ENCODE measurements at regions not wholly inside any gene's neighbourhood (a gene's known extent, or its start where the extent isn't known, plus 50 kb on each side); places are given as distances from the start of the nearest gene placed in this dataset.

DNA sequence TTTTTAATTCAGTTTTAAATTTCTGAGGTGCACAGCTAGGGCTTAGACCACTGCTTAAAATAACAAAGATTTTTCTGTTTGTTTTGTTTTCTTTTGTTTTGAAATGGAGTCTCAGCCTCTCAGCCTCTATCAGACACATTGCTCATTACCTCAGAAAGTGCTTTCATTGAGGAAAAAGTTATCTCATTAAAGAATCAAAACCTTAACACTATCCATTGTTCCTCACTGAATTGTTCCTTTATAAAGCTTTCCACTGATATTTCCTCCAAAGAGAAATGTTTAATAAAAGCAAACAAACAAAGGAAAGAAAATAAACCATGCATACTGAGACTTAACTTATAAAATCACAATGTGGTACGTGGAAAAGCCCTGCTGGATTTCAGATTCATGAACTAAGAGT, 63.8 kb downstream of the SIPA1L2 start:
- Mint-ChIP-seq H3K36me3 (no peaks in the 10 kb centered on the region), H3K4me1 (peaks cover 0 to 8% (median 0%) of the 10 kb centered on the region in 3 donors), H3K9me3 (peaks cover 0 to 4% (median 0%) of the 10 kb centered on the region in 7 donors), H3K4me3 (no peak overlapping the region), H3K27ac (no peak overlapping the region), H3K27me3 (peaks cover 0 to 9% (median 0%) of the 10 kb centered on the region in 3 donors)
- DNase-seq (no peak), ATAC-seq (ENCODE audit: low read depth in 2 of 2) (no peak)

DNA sequence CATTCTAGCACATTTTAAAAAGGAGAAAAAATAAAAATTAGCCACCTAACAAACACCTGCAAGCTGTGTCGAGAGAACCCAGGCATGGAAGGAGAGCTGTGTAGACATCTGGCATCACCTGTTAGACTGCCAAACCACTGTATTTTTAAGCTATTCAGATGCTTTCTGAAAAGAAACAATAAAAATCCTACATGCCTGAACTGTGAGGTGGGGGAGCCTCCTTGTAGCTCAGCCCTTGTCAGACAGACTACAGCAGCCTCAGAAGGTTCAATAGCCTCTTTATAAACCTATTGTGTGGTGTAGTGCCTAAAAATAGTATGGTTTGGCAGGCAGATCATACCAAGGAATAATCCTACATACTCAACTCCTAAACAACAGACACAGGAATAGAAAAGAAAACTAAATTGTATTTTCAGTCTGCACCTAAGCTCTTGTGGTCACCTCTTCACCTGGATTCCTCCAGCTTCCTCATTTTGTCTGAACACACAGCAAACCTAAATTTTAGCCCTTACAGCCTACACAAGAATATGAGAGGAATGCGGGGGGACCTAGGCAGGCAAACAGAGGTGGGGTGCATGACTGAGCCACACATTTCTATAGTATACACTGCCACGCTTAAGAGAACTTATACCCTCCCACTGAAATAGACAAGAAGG, 67.0 kb downstream of the SIPA1L2 start:
- peaks cover 0 to 9% (median 0%) of the 10 kb centered on the region in 3 donors for H3K27me3 Mint-ChIP-seq
- H3K4me1 Mint-ChIP-seq: peaks cover 0 to 8% (median 0%) of the 10 kb centered on the region in 3 donors
- no peaks in the 10 kb centered on the region for H3K36me3 Mint-ChIP-seq
- H3K4me3 Mint-ChIP-seq: no peak overlapping the region
- no peak overlapping the region for H3K27ac Mint-ChIP-seq
- ATAC-seq (ENCODE audit: low read depth in 2 of 2) (no peak), DNase-seq (no peak)
- H3K9me3 Mint-ChIP-seq: no peaks in the 10 kb centered on the region

DNA sequence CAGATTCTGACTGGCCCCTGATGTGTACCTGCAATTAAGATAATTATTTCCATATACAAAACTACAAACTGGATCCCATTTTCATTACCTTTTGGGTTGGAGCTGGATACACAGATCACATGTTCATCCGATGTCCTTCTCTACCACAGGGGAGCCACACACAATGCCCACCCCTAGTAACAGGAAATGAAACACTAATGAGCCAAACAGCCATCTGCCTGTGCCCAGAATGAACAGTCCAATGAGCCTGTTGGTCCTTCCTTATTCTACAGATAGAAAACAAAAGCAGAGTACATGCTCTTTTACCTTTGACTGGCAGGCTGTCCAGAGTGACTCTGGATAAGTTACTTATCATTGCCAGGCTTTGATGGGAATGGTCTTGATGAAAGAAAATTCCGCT, 68.6 kb downstream of the SIPA1L2 start:
- DNase-seq (no peak), ATAC-seq (ENCODE audit: low read depth in 2 of 2) (no peak)
- Mint-ChIP-seq H3K27ac (no peak overlapping the region), H3K9me3 (no peaks in the 10 kb centered on the region), H3K4me1 (peaks cover 0 to 8% (median 0%) of the 10 kb centered on the region in 3 donors), H3K36me3 (no peaks in the 10 kb centered on the region), H3K27me3 (peaks cover 0 to 9% (median 4%) of the 10 kb centered on the region in 3 donors), H3K4me3 (peak overlapping the region in 1 of 8 donors; percentile 31)

DNA sequence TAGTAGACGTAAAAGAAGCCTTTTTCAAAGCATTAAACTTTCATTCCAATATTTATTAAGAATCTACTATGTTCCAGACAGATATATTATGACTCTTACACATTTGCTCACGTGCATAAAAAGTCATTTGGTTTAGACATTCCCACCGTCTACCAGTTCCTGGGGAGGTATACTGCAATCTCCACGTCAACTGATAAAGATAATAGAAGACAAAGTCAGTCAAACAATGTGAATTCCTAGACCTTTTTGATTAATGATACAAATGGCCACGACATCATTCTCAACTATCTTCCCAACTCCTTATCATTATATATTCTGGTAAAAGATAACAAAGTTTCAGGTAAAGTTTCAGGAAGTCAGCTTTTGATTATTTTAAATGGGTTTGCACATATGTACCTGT, 69.0 kb downstream of the SIPA1L2 start:
- ATAC-seq (ENCODE audit: low read depth in 2 of 2): no peak
- Mint-ChIP-seq H3K27me3 (peaks cover 0 to 9% (median 4%) of the 10 kb centered on the region in 3 donors), H3K4me1 (peaks cover 0 to 8% (median 0%) of the 10 kb centered on the region in 3 donors), H3K4me3 (no peak overlapping the region), H3K9me3 (no peaks in the 10 kb centered on the region), H3K36me3 (no peaks in the 10 kb centered on the region), H3K27ac (no peak overlapping the region)
- DNase-seq: no peak

DNA sequence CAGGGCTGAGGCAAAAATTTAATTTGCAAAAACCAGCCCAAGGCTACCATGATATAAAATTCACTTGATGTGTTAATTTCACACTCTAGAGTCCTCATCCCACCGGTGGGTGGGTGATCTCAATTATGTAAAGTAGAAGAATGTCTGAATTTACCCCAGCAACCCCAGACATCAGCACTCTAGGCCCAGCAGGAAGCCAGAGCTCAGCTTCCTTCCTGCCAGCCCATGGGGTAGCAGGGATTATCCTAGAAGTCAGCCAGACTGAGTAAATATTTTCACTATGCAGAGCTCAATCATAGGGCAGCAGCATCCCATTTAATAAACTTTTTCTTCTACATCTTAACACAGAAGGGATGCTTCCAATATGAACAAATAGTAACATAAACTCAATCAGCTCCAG, 71.0 kb downstream of the SIPA1L2 start:
- peaks cover 0 to 4% (median 4%) of the 10 kb centered on the region in 3 donors for H3K27me3 Mint-ChIP-seq
- H3K4me3 Mint-ChIP-seq: peak overlapping the region in 1 of 8 donors; percentile 3
- DNase-seq (no peak), ATAC-seq (ENCODE audit: low read depth in 2 of 2) (no peak)
- peaks cover 0 to 8% (median 0%) of the 10 kb centered on the region in 3 donors for H3K4me1 Mint-ChIP-seq
- H3K9me3 Mint-ChIP-seq: no peaks in the 10 kb centered on the region
- H3K27ac Mint-ChIP-seq: no peak overlapping the region
- no peaks in the 10 kb centered on the region for H3K36me3 Mint-ChIP-seq

DNA sequence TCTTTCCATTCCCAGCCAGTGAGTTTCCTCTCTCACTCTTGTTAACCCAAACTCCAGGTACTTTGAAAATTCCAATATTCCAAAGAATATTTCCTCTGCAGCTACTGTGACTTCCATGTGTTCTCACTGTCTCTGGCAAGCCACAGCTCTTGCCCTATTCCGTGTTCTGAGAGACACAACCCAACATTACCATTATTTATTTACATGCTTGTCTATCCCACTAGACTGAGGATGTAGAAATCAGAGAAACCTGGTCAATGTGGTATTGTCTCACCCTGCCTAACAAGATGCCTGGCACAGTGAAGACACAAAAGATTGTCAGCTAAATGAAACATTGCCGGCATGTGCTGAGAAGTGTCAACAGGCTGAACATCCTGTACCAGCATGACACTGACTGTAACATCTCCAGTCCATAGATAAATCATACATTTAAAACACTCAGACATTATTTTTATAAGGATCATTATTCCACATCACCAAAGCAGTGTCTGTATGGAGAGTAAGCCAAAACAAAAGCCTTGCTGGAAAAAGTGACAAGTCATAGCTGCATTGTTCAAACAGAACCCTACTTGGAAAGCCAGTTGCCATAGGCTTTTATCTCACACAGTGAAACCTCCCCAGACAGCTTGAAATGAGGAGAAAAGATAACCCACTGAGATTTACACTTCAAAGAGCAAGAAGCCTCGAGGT, 72.3 kb downstream of the SIPA1L2 start:
- no peak for DNase-seq
- ATAC-seq (ENCODE audit: low read depth in 2 of 2): no peak
- Mint-ChIP-seq H3K4me3 (no peak overlapping the region), H3K36me3 (no peaks in the 10 kb centered on the region), H3K9me3 (no peaks in the 10 kb centered on the region), H3K4me1 (no peaks in the 10 kb centered on the region), H3K27me3 (peaks cover 0 to 4% (median 4%) of the 10 kb centered on the region in 3 donors), H3K27ac (no peak overlapping the region)

DNA sequence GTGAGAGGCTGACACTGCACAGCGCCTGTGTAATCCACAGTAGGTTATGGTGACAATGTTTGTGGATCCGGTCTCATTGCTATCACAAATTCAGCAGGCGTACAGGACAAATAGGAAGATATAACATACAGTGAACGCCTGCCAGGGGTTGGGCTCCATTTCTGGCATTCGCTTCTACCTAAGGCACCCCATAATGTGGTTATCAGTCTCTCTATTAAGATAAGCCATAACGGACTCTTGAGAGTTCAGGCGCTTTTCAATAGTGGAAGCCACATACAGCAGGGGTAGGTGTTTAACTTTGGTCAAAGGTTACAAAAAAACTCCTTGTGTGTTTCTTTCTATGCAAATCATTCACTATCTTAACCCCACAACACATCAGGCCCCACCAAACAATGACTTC, 72.8 kb downstream of the SIPA1L2 start:
- DNase-seq (no peak), ATAC-seq (ENCODE audit: low read depth in 2 of 2) (no peak)
- H3K27ac Mint-ChIP-seq: no peak overlapping the region
- H3K27me3 Mint-ChIP-seq: peaks cover 0 to 4% (median 4%) of the 10 kb centered on the region in 3 donors
- no peaks in the 10 kb centered on the region for H3K9me3 Mint-ChIP-seq
- no peaks in the 10 kb centered on the region for H3K4me1 Mint-ChIP-seq
- H3K36me3 Mint-ChIP-seq: no peaks in the 10 kb centered on the region
- H3K4me3 Mint-ChIP-seq: no peak overlapping the region

DNA sequence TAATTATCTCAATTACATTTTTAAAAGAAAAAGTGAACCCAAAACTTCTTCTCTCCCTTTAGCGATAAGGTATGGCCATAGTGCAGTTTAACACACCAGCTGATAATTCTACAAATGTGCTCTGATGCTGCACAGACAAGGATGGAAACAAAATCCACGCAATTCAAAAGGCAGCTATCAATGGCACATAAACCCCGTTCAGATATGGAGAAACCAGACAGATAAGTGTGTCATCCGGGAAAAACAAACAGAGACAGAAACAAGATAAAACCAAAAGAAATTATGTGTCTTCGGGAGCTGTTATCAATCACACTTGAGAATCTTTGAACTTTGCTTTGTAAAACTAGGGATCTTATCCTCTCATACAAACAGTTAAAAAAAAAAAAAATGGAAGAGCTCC, 73.6 kb downstream of the SIPA1L2 start:
- no peaks in the 10 kb centered on the region for H3K9me3 Mint-ChIP-seq
- no peak overlapping the region for H3K4me3 Mint-ChIP-seq
- ATAC-seq (ENCODE audit: low read depth in 2 of 2): no peak

DNA sequence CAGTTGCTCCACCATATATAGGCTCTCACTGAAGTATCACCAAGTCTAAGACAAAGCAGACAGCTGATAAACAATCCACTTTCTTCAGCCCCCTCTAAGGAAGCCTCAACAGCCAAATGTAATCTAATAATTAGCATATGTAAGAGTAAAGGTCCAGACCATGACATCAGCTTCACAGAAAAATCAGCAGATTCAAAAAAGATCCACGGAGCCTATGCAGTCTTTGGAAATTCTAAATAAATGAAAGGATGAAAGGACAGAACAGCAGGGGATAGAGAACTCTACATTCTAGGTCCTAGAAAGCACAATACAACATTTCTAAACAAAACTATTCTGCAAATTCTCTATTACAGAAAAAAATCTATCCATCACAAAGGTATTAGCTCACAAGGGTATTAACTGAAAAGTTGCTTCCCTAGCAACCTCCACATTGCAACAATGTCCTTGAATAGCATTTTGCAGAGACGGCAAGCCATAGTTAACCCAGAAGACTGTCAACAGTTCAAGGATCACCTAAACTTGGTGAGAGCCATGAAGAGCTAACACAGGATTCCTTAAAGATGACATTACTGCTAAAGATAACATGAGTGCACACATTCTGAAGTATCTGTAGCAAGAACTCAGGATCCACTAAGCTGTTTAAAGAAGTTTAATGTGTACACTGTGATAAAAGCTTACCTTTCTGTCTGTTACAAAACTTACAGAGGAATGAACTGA, 74.3 kb downstream of the SIPA1L2 start:
- no peak for DNase-seq
- H3K27me3 Mint-ChIP-seq: peaks cover 4 to 8% (median 4%) of the 10 kb centered on the region in 3 donors
- no peaks in the 10 kb centered on the region for H3K9me3 Mint-ChIP-seq
- H3K4me1 Mint-ChIP-seq: no peaks in the 10 kb centered on the region
- ATAC-seq (ENCODE audit: low read depth in 2 of 2): no peak
- no peak overlapping the region for H3K27ac Mint-ChIP-seq
- H3K36me3 Mint-ChIP-seq: no peaks in the 10 kb centered on the region
- no peak overlapping the region for H3K4me3 Mint-ChIP-seq

More for the DNA sequence above, 73.6 kb downstream of the SIPA1L2 start:
- H3K27me3 Mint-ChIP-seq: peaks cover 3 to 4% (median 4%) of the 10 kb centered on the region in 3 donors
- H3K4me1 Mint-ChIP-seq: no peaks in the 10 kb centered on the region
- no peaks in the 10 kb centered on the region for H3K36me3 Mint-ChIP-seq
- no peak for DNase-seq
- H3K27ac Mint-ChIP-seq: no peak overlapping the region

DNA sequence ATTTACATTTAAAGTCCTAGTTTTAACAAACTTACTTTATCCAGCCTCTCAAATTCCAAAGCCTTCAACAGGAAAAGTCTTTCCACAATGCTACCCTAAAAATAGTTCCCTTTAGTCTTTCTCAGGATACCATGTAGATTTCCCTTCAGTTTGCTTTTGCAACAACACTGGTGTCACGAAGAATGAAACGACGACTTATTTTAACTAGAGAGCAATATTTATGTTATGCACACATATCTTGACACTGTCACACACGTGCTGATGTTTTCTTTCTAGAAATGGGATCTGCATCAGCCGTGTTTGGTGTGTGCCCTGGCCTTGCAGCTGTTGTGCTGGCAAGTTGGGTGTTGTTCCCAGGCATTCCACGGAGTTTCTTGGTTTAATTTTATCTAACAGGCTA, 75.5 kb downstream of the SIPA1L2 start:
- Mint-ChIP-seq H3K27me3 (peaks cover 4 to 8% (median 4%) of the 10 kb centered on the region in 3 donors), H3K4me3 (no peak overlapping the region), H3K27ac (no peak overlapping the region), H3K36me3 (no peaks in the 10 kb centered on the region), H3K9me3 (no peaks in the 10 kb centered on the region), H3K4me1 (no peaks in the 10 kb centered on the region)
- no peak for DNase-seq
- ATAC-seq (ENCODE audit: low read depth in 2 of 2): no peak

DNA sequence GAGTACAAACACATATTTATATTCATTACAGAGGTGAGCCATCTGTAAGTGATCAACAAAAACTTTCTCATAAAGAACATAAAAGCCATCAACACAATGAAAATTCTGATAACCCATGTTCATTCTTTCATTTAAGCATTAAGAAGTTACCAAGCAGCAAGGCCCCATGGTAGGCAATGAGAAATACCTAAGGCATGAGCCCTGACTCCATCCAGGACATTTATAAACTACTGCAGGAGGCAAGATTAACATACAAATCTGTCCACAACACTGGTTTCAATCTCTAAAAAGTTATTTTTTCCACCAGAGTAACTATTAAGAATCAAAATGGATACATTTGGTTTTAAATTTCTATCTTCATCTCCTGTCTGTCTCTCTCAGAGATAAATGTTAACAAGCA, 76.1 kb downstream of the SIPA1L2 start:
- Mint-ChIP-seq H3K4me1 (no peaks in the 10 kb centered on the region), H3K4me3 (no peak overlapping the region), H3K27ac (no peak overlapping the region), H3K9me3 (no peaks in the 10 kb centered on the region), H3K27me3 (peaks cover 4 to 8% (median 4%) of the 10 kb centered on the region in 3 donors), H3K36me3 (no peaks in the 10 kb centered on the region)
- no peak for ATAC-seq (ENCODE audit: low read depth in 2 of 2)
- DNase-seq: no peak

DNA sequence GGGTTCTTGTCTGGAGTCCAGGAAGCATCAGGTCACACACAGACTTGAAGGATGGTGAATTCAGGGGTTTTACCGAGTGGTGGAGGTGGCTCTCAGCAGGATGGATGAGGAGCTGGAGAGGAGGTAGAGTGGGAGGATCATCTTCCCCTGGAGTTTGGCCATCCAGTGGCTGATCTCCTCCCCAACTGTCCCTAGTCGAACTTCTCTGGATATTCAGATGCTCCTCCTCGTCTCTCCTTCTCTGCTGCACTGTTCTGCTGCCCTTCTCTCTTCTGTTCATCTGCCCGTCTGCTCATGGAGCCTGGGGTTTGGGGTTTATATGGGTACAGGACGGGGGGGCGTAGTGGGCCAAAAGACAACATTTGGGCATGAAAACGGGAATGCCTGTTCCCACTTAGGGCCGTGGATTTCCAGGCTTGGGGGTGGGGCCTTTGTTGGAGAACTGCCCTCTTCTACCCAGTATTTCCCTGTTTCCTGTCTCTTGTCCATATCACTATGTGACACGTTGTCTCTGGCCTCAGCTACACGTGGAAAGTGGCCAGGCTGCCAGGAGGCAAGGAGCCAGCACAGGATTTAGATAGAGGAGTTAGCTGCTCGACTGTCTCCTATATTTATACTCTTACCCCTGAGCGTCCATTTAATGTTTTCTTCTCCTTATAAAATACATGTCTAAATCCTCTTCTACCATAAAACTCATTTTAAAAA, 76.7 kb downstream of the SIPA1L2 start:
- Mint-ChIP-seq H3K36me3 (no peaks in the 10 kb centered on the region), H3K4me1 (no peaks in the 10 kb centered on the region), H3K27me3 (peaks cover 4 to 8% (median 4%) of the 10 kb centered on the region in 3 donors), H3K9me3 (no peaks in the 10 kb centered on the region), H3K4me3 (no peak overlapping the region), H3K27ac (no peak overlapping the region)
- no peak for DNase-seq
- no peak for ATAC-seq (ENCODE audit: low read depth in 2 of 2)

DNA sequence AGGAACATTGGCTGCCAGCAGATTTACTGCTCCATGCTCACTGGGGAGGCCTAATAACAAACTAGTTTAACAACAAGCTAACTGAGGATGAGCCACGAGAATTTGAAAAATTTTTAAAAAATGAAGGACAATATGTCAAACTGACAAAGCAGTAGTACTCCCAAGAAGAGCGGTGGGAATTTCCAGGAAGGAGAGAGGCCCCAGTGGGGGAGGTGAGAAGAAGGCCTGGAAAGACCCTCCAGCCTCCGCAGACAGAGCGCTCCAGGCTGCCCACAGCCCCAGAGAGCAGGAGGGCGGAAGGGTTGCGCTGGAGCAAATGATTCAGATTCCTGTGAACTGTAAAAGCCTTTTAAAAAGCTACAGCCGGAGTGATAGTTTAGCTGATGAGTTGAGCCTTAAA, 78.5 kb downstream of the SIPA1L2 start:
- no peak for DNase-seq
- no peak overlapping the region for H3K27ac Mint-ChIP-seq
- no peaks in the 10 kb centered on the region for H3K9me3 Mint-ChIP-seq
- ATAC-seq (ENCODE audit: low read depth in 2 of 2): no peak
- no peaks in the 10 kb centered on the region for H3K36me3 Mint-ChIP-seq
- peak overlapping the region in 1 of 8 donors; percentile 30 for H3K4me3 Mint-ChIP-seq
- H3K27me3 Mint-ChIP-seq: peaks cover 0 to 8% (median 4%) of the 10 kb centered on the region in 3 donors
- H3K4me1 Mint-ChIP-seq: no peaks in the 10 kb centered on the region

Measured in naive B cell (primary cell).